B cell (primary cell): ENCODE measurements at regions not wholly inside any gene's neighbourhood (a gene's known extent, or its start where the extent isn't known, plus 50 kb on each side); places are given as distances from the start of the nearest gene placed in this dataset.

Experiments
- ATAC-seq: fragments of 200-7000 bp; cut with Tn5 transposase; one replicate; pipeline ENCODE4 v1.10.0; 2021; ENCODE audit warnings: low read depth, mild to moderate bottlenecking, moderate number of reproducible peaks, moderate library complexity
- CTCF ChIA-PET: fragments of 350-600 bp; sonication (Branson Sonifier 250); formaldehyde crosslinking; loops from one replicate; lab custom pipeline; 2021; ENCODE audit warnings: antibody characterized with exemption, inconsistent platforms; lab: Charles Lee
- POLR2A ChIA-PET: fragments of 350-600 bp; sonication (Branson Sonifier 250); formaldehyde crosslinking; loops from one replicate; lab custom pipeline; 2021; ENCODE audit warnings: antibody characterized with exemption; lab: Charles Lee
- DNase-seq: peaks from one replicate; pipeline ENCODE4 v3.0.0; 2013
- H2AFZ ChIP-seq: 2 replicates; pipeline ENCODE4 v1.6.1; 2012; ENCODE audit warnings: mild to moderate bottlenecking, low read depth, low read length; ENCODE audit not compliant: insufficient read depth, poor library complexity, severe bottlenecking
- H3K27ac ChIP-seq, 2 donors: 1 replicate in 1 of 2; 2 replicates in 1 of 2; pipeline ENCODE4 v1.5.1; 2012 to 2013; ENCODE audit warnings: low read length in 2 of 2, mild to moderate bottlenecking in 2 of 2, moderate library complexity in 1 of 2
- H3K27me3 ChIP-seq, 4 experiments: fragments of 200-600 bp in 1 of 4; sonication (generic) in 1 of 4; replicated peaks in 1 of 4; 1 replicate in 2 of 4; 2 replicates in 2 of 4; pipeline versions ENCODE4 v1.6.1 to v1.7.0; 2013 to 2016; ENCODE audit warnings: low read length in 3 of 4, mild to moderate bottlenecking in 2 of 4, mixed read lengths in 1 of 4, moderate library complexity in 1 of 4; ENCODE audit not compliant: insufficient read depth in 4 of 4, control insufficient read depth in 3 of 4; ENCODE audit errors: control extremely low read depth in 1 of 4
- H3K36me3 ChIP-seq, 2 experiments: replicated peaks in 1 of 2; 1 replicate in 1 of 2; 2 replicates in 1 of 2; pipeline versions ENCODE4 v1.6.1 to v1.7.1; 2013; ENCODE audit warnings: low read length in 1 of 2; ENCODE audit not compliant: insufficient read depth in 2 of 2, control insufficient read depth in 1 of 2; ENCODE audit errors: control extremely low read depth in 1 of 2, extremely low read depth in 1 of 2
- H3K4me1 ChIP-seq, 2 donors: fragments of 200-600 bp in 1 of 2; sonication (generic) in 1 of 2; 1 replicate in 1 of 2; 2 replicates in 1 of 2; pipeline versions ENCODE4 v1.5.1 to v1.6.1; 2013 to 2017; ENCODE audit warnings: low read length in 2 of 2; ENCODE audit not compliant: control insufficient read depth in 2 of 2, insufficient read depth in 2 of 2
- H3K4me2 ChIP-seq: replicated peaks from 2 replicates; pipeline ENCODE3; 2012; ENCODE audit warnings: mild to moderate bottlenecking, low read depth, low read length; ENCODE audit not compliant: poor library complexity, severe bottlenecking
- H3K4me3 ChIP-seq, 5 experiments: fragments of 200-600 bp in 1 of 5; sonication (generic) in 1 of 5; 1 replicate in 3 of 5; 2 replicates in 2 of 5; pipeline versions ENCODE4 v1.5.1 to v1.7.0; 2011 to 2016; ENCODE audit warnings: low read length in 4 of 5, mild to moderate bottlenecking in 4 of 5, low read depth in 2 of 5, control low read depth in 1 of 5, moderate library complexity in 1 of 5; ENCODE audit not compliant: insufficient read depth in 1 of 5; ENCODE audit errors: control extremely low read depth in 1 of 5, extremely low read depth in 1 of 5
- H3K79me2 ChIP-seq: fragments of 200-600 bp; sonication (generic); one replicate; pipeline ENCODE4 v1.6.0; 2016; ENCODE audit warnings: low read length; ENCODE audit not compliant: control insufficient read depth, insufficient read depth
- H3K9ac ChIP-seq: fragments of 200-600 bp; sonication (generic); 2 replicates; pipeline ENCODE4 v1.6.1; 2017; ENCODE audit warnings: mild to moderate bottlenecking, low read length, moderate library complexity
- H3K9me3 ChIP-seq, 3 donors: one replicate each; pipeline versions ENCODE4 v1.6.1 to v1.7.1; 2013; ENCODE audit warnings: low read length in 2 of 3; ENCODE audit not compliant: control insufficient read depth in 2 of 3, insufficient read depth in 1 of 3; ENCODE audit errors: control extremely low read depth in 1 of 3
- H4K20me1 ChIP-seq: 2 replicates; pipeline ENCODE4 v1.6.0; 2012; ENCODE audit warnings: mild to moderate bottlenecking, low read length; ENCODE audit not compliant: insufficient read depth, control insufficient read depth, poor library complexity, severe bottlenecking
- H3K27ac Mint-ChIP-seq: one replicate; pipeline ENCODE4 v1.8.0; 2021; ENCODE audit warnings: mixed read lengths
- H3K27me3 Mint-ChIP-seq: one replicate; pipeline ENCODE4 v1.8.0; 2021; ENCODE audit warnings: mixed read lengths
- H3K4me1 Mint-ChIP-seq: one replicate; pipeline ENCODE4 v1.8.0; 2021; ENCODE audit warnings: mixed read lengths
- H3K4me3 Mint-ChIP-seq: one replicate; pipeline ENCODE4 v1.8.0; 2021; ENCODE audit warnings: mixed read lengths
- H3K9me3 Mint-ChIP-seq: one replicate; pipeline ENCODE4 v1.8.0; 2022; ENCODE audit warnings: mixed read lengths; ENCODE audit not compliant: insufficient read depth
- EZH2 ChIP-seq: IDR thresholded peaks from 2 replicates; pipeline ENCODE4 v1.6.1; 2012; ENCODE audit warnings: borderline replicate concordance, low read depth, mild to moderate bottlenecking, moderate library complexity, low read length; ENCODE audit not compliant: insufficient read depth, poor library complexity, severe bottlenecking
- WGBS: methylation state at CpG from one replicate; pipeline ENCODE4 v1.1.5; 2013; ENCODE audit warnings: missing lambda C conversion rate; ENCODE audit not compliant: insufficient coverage; 5-methylcytosine and 5-hydroxymethylcytosine counted together
- intact Hi-C: fragments of 100-400 bp; cut with micrococcal nuclease; formaldehyde crosslinking; loops from one replicate; pipeline ENCODE4 v1.10.0; 2022
- TF ChIP-seq, protein P1 (sequence below): fragments of 200-600 bp; IDR thresholded peaks from one replicate; pipeline ENCODE4 v1.8.0; 2022; ENCODE audit warnings: antibody characterized with exemption, mild to moderate bottlenecking

DNA sequence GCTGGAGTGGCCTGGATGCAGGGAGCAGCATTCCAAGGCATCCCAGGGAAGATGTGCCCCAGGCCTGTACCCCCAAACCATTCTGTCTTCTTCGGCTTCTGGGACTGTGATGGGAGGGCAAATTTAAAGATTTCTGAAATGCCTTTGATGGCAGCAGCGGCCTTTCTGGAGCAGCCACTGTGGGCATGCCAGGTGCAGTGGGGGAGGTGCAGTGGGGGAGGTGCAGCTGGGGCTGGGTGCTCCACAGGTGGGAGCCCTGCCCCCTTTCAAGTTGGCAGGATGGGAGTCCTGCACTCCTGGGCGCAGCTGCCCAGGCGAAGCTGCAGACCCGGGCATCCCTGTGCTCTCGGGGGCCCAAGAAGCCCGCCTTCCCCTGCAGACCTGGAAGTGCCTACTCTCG is 293.5 kb upstream of the MOCS1 start:
- no peak overlapping the region for H3K9ac ChIP-seq

DNA sequence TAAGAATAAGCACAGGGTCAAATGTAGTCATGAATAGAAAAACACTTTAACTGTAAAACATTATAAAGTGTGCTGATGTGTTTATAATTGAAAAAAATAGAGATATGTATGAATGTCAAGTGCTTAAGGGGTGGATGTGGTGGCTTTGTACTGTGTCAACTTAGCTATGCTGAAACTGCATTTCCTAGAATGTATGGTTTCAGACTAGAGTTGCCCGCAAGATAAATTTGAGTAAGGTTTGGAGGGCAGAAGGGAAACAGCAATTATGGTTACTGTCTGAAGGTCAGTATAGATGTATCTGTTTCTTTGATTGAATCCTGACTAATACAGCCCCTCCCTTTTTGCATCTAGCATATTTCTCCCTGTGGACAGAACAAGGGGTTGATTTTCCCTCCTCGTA is 288.1 kb upstream of the MOCS1 start:
- no peak overlapping the region for H3K9ac ChIP-seq
- no peak overlapping the region for H3K4me3 Mint-ChIP-seq
- peaks cover 0 to under 1% (median 0%) of the 10 kb centered on the region in 3 donors for H3K9me3 ChIP-seq
- POLR2A ChIA-PET: no interaction called here
- intact Hi-C loops: no loop called here
- H3K79me2 ChIP-seq: no peaks in the 10 kb centered on the region
- H3K4me2 ChIP-seq: no peak overlapping the region
- no peaks in the 10 kb centered on the region for H4K20me1 ChIP-seq
- H2AFZ ChIP-seq: no peak overlapping the region
- peaks cover 0 to 3% (median 0%) of the 10 kb centered on the region in 4 experiments for H3K27me3 ChIP-seq
- CTCF ChIA-PET: no interaction called here
- no peaks in the 10 kb centered on the region for H3K9me3 Mint-ChIP-seq
- no peaks in the 10 kb centered on the region for H3K36me3 ChIP-seq
- ATAC-seq (no peak), DNase-seq (no peak)
- TF ChIP-seq EZH2: no peak
- TF ChIP-seq, protein P1, sequence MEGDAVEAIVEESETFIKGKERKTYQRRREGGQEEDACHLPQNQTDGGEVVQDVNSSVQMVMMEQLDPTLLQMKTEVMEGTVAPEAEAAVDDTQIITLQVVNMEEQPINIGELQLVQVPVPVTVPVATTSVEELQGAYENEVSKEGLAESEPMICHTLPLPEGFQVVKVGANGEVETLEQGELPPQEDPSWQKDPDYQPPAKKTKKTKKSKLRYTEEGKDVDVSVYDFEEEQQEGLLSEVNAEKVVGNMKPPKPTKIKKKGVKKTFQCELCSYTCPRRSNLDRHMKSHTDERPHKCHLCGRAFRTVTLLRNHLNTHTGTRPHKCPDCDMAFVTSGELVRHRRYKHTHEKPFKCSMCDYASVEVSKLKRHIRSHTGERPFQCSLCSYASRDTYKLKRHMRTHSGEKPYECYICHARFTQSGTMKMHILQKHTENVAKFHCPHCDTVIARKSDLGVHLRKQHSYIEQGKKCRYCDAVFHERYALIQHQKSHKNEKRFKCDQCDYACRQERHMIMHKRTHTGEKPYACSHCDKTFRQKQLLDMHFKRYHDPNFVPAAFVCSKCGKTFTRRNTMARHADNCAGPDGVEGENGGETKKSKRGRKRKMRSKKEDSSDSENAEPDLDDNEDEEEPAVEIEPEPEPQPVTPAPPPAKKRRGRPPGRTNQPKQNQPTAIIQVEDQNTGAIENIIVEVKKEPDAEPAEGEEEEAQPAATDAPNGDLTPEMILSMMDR: no peak
- 100% methylated on average over 1 of the region's 2 CpGs for WGBS
- H3K27me3 Mint-ChIP-seq: no peaks in the 10 kb centered on the region
- H3K4me1 Mint-ChIP-seq: no peaks in the 10 kb centered on the region
- H3K27ac Mint-ChIP-seq: no peak overlapping the region
- no peak overlapping the region for H3K4me3 ChIP-seq
- no peaks in the 10 kb centered on the region for H3K4me1 ChIP-seq
- no peak overlapping the region for H3K27ac ChIP-seq

More for the DNA sequence above, 293.5 kb upstream of the MOCS1 start:
- H3K27ac ChIP-seq: no peak overlapping the region
- peaks cover 0 to 2% (median 0%) of the 10 kb centered on the region in 4 experiments for H3K27me3 ChIP-seq
- no peaks in the 10 kb centered on the region for H3K9me3 Mint-ChIP-seq
- TF ChIP-seq, protein P1: no peak
- TF ChIP-seq EZH2: no peak
- H3K27me3 Mint-ChIP-seq: peaks cover 5% of the 10 kb centered on the region
- 78% methylated on average over 7 of the region's 8 CpGs for WGBS
- no peak overlapping the region for H2AFZ ChIP-seq
- no peak overlapping the region for H3K4me2 ChIP-seq
- ATAC-seq (no peak), DNase-seq (no peak)
- peaks cover 0 to 10% (median 0%) of the 10 kb centered on the region in 3 donors for H3K9me3 ChIP-seq
- H3K4me3 ChIP-seq: no peak overlapping the region
- H3K36me3 ChIP-seq: no peaks in the 10 kb centered on the region
- no peak overlapping the region for H3K27ac Mint-ChIP-seq
- ChIA-PET POLR2A (no interaction called here), CTCF (no interaction called here)
- no peaks in the 10 kb centered on the region for H3K4me1 ChIP-seq
- H3K4me1 Mint-ChIP-seq: no peaks in the 10 kb centered on the region
- no peak overlapping the region for H3K4me3 Mint-ChIP-seq
- intact Hi-C loops: no loop called here
- no peaks in the 10 kb centered on the region for H4K20me1 ChIP-seq
- no peaks in the 10 kb centered on the region for H3K79me2 ChIP-seq
